ENCODE measurements at regions not wholly inside any gene's neighbourhood (a gene's known extent, or its start where the extent isn't known, plus 50 kb on each side); places are given as distances from the start of the nearest gene placed in this dataset.

GRCh38 chr4:38612646-38613414, 51.2 kb upstream of the KLF3 start:
- Histone ChIP-seq H3K4me1 (ENCODE audit: control insufficient read depth, insufficient read depth, low read length) (peaks cover 6% of the 10 kb centered on the region; the same call in 1 of the 2 replicates), H3K27me3 (ENCODE audit: control insufficient read depth, insufficient read depth, low read length) (no peaks in the 10 kb centered on the region), H3K27ac (ENCODE audit: low read depth, low read length) (no peak overlapping the region), H3K9ac (ENCODE audit: low read length) (no peak overlapping the region), H3K4me3 (ENCODE audit: low read depth, low read length) (no peak overlapping the region), H3K36me3 (ENCODE audit: control insufficient read depth, insufficient read depth, low read length) (no peaks in the 10 kb centered on the region), H3K9me3 (ENCODE audit: control insufficient read depth, insufficient read depth, low read depth, low read length) (no peaks in the 10 kb centered on the region)

Measured in HUES6 (cell line).